Spinal cord (tissue), 9 donors: ENCODE measurements at regions not wholly inside any gene's neighbourhood (a gene's known extent, or its start where the extent isn't known, plus 50 kb on each side); places are given as distances from the start of the nearest gene placed in this dataset.
"Not testable (repeated sequence)": the region's sequence is repeated elsewhere in the genome, so short reads cannot be mapped to it uniquely, and the experiment has no call there.

Experiments
- DNase-seq, 6 donors: peaks; one replicate each; pipeline versions ENCODE4 v3.0.0 to v3.0.0-alpha.2; 2013 to 2015; ENCODE audit warnings: low spot score in 6 of 6, low read depth in 4 of 6
- H3K27ac ChIP-seq: one replicate; pipeline ENCODE4 v1.5.1; 2013; ENCODE audit warnings: low read depth, low read length, control low read depth
- H3K27me3 ChIP-seq: one replicate; pipeline ENCODE4 v1.6.1; 2013; ENCODE audit warnings: low read length; ENCODE audit not compliant: control insufficient read depth, insufficient read depth
- H3K36me3 ChIP-seq: one replicate; pipeline ENCODE4 v1.6.1; 2013; ENCODE audit warnings: low read length; ENCODE audit not compliant: control insufficient read depth, insufficient read depth
- H3K4me1 ChIP-seq: one replicate; pipeline ENCODE4 v1.6.1; 2013; ENCODE audit warnings: low read length; ENCODE audit not compliant: control insufficient read depth, insufficient read depth
- H3K4me3 ChIP-seq: one replicate; pipeline ENCODE4 v1.5.1; 2013; ENCODE audit warnings: low read depth, low read length, control low read depth
- H3K9me3 ChIP-seq: one replicate; pipeline ENCODE4 v1.6.1; 2013; ENCODE audit warnings: low read length; ENCODE audit not compliant: control insufficient read depth, insufficient read depth
- WGBS: methylation state at CpG from one replicate; pipeline ENCODE4 v1.1.5; 2013; ENCODE audit warnings: missing lambda C conversion rate; ENCODE audit not compliant: insufficient coverage; 5-methylcytosine and 5-hydroxymethylcytosine counted together
- donor health status: healthy.

- H3K4me3 ChIP-seq: no peak overlapping the region
- peaks cover 37% of the 10 kb centered on the region for H3K4me1 ChIP-seq
- DNase-seq: no peak
- H3K9me3 ChIP-seq: no peaks in the 10 kb centered on the region
- H3K36me3 ChIP-seq: no peaks in the 10 kb centered on the region
- H3K27ac ChIP-seq: no peak overlapping the region
- H3K27me3 ChIP-seq: no peaks in the 10 kb centered on the region
- 68% methylated on average over 12 of the region's 12 CpGs for WGBS
Observed at GRCh38 chr17:77834170-77835115, 124.1 kb upstream of the TNRC6C start.

GRCh38 chr17:77836557-77837041 is 121.9 kb upstream of the TNRC6C start:
- Histone ChIP-seq H3K9me3 (no peaks in the 10 kb centered on the region), H3K27me3 (no peaks in the 10 kb centered on the region), H3K27ac (no peak overlapping the region), H3K4me1 (peaks cover 16% of the 10 kb centered on the region), H3K4me3 (no peak overlapping the region), H3K36me3 (no peaks in the 10 kb centered on the region)
- no CpG with 5 or more reads among the region's 3 CpGs for WGBS
- no peak for DNase-seq

- H3K27ac ChIP-seq, DNase-seq: not testable (repeated sequence)
- WGBS: 100% methylated on average over 5 of the region's 5 CpGs
Observed at GRCh38 chr17:77837072-77837471, 121.4 kb upstream of the TNRC6C start.

GRCh38 chr17:77837917-77838316 is 120.6 kb upstream of the TNRC6C start:
- WGBS: 92% methylated on average over 3 of the region's 9 CpGs
- peaks cover 9% of the 10 kb centered on the region for H3K4me1 ChIP-seq
- H3K4me3 ChIP-seq: no peak overlapping the region
- no peaks in the 10 kb centered on the region for H3K9me3 ChIP-seq
- no peaks in the 10 kb centered on the region for H3K27me3 ChIP-seq
- no peak overlapping the region for H3K27ac ChIP-seq
- no peaks in the 10 kb centered on the region for H3K36me3 ChIP-seq
- DNase-seq: no peak

More at GRCh38 chr17:77837072-77837471, 121.4 kb upstream of the TNRC6C start:
- not testable (repeated sequence) for H3K9me3 ChIP-seq, H3K36me3 ChIP-seq, H3K27me3 ChIP-seq, H3K4me3 ChIP-seq
- H3K4me1 ChIP-seq: peaks cover 11% of the 10 kb centered on the region

GRCh38 chr17:77838748-77839697 is 119.5 kb upstream of the TNRC6C start:
- Histone ChIP-seq H3K4me3 (no peak overlapping the region), H3K4me1 (peaks cover 9% of the 10 kb centered on the region), H3K9me3 (no peaks in the 10 kb centered on the region), H3K27me3 (no peaks in the 10 kb centered on the region), H3K36me3 (no peaks in the 10 kb centered on the region), H3K27ac (no peak overlapping the region)
- WGBS: 91% methylated on average over 21 of the region's 23 CpGs
- no peak for DNase-seq

- no peak for DNase-seq
Observed at GRCh38 chr17:77839698-77840512, 118.6 kb upstream of the TNRC6C start.

GRCh38 chr17:77840513-77841165 is 117.9 kb upstream of the TNRC6C start:
- 84% methylated on average over 9 of the region's 10 CpGs for WGBS
- no peak for DNase-seq
- Histone ChIP-seq H3K27ac (no peak overlapping the region), H3K9me3 (no peaks in the 10 kb centered on the region), H3K27me3 (no peaks in the 10 kb centered on the region), H3K36me3 (no peaks in the 10 kb centered on the region), H3K4me1 (no peaks in the 10 kb centered on the region), H3K4me3 (no peak overlapping the region)

More at GRCh38 chr17:77839698-77840512, 118.6 kb upstream of the TNRC6C start:
- no peak overlapping the region for H3K4me3 ChIP-seq
- H3K4me1 ChIP-seq: peaks cover under 1% of the 10 kb centered on the region
- no peaks in the 10 kb centered on the region for H3K27me3 ChIP-seq
- H3K27ac ChIP-seq: no peak overlapping the region
- WGBS: 83% methylated on average over 8 of the region's 16 CpGs
- no peaks in the 10 kb centered on the region for H3K36me3 ChIP-seq
- H3K9me3 ChIP-seq: no peaks in the 10 kb centered on the region

- no peaks in the 10 kb centered on the region for H3K27me3 ChIP-seq
- no peaks in the 10 kb centered on the region for H3K9me3 ChIP-seq
- H3K4me1 ChIP-seq: no peaks in the 10 kb centered on the region
- no peak overlapping the region for H3K4me3 ChIP-seq
- H3K27ac ChIP-seq: no peak overlapping the region
- DNase-seq: no peak
- no peaks in the 10 kb centered on the region for H3K36me3 ChIP-seq
- 94% methylated on average over 5 of the region's 8 CpGs for WGBS
Observed at GRCh38 chr17:77841742-77842527, 116.6 kb upstream of the TNRC6C start.
